ENCODE measurements at regions not wholly inside any gene's neighbourhood (a gene's known extent, or its start where the extent isn't known, plus 50 kb on each side); places are given as distances from the start of the nearest gene placed in this dataset.

DNA sequence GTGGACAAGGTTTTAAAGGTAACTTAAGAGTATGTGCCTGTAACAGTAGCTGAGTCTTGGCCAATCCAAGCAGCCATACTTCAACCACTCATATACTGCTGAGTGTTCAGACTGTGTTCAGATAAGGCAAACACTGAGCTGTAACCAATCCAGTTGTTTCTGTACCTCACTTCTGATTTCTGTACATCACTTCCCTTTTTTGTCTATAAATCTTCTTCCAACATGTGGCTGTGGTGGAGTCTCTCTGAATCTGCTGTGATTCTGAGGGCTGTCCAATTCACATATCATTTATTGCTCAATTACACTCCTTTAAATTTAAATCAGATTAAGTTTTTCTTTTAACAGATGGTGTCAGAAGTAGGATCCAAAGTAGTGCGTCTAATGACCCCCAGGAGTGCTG is 149.5 kb upstream of the PHF14 start:
- Mint-ChIP-seq H3K4me3 (no peak overlapping the region), H3K36me3 (ENCODE audit: low read depth) (no peaks in the 10 kb centered on the region), H3K4me1 (no peaks in the 10 kb centered on the region), H3K27me3 (ENCODE audit: insufficient read depth) (no peaks in the 10 kb centered on the region), H3K9me3 (no peaks in the 10 kb centered on the region), H3K27ac (no peak overlapping the region)
- no peak overlapping the region for H3K4me3 ChIP-seq (ENCODE audit: low read length)
- no peak overlapping the region for H3K9ac ChIP-seq (ENCODE audit: extremely low read depth, low read length, poor library complexity, severe bottlenecking)
- H3K27me3 ChIP-seq (ENCODE audit: control insufficient read depth, insufficient read depth, low read length, poor library complexity, severe bottlenecking) = no peaks in the 10 kb centered on the region
- TF ChIP-seq, protein P1, sequence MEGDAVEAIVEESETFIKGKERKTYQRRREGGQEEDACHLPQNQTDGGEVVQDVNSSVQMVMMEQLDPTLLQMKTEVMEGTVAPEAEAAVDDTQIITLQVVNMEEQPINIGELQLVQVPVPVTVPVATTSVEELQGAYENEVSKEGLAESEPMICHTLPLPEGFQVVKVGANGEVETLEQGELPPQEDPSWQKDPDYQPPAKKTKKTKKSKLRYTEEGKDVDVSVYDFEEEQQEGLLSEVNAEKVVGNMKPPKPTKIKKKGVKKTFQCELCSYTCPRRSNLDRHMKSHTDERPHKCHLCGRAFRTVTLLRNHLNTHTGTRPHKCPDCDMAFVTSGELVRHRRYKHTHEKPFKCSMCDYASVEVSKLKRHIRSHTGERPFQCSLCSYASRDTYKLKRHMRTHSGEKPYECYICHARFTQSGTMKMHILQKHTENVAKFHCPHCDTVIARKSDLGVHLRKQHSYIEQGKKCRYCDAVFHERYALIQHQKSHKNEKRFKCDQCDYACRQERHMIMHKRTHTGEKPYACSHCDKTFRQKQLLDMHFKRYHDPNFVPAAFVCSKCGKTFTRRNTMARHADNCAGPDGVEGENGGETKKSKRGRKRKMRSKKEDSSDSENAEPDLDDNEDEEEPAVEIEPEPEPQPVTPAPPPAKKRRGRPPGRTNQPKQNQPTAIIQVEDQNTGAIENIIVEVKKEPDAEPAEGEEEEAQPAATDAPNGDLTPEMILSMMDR (conservative IDR thresholded peaks at IDR 0.05) = no peak
- H3K27ac ChIP-seq (ENCODE audit: low read depth, low read length) = no peak overlapping the region
- no peaks in the 10 kb centered on the region for H3K9me3 ChIP-seq (ENCODE audit: control insufficient read depth, low read length)
- no peaks in the 10 kb centered on the region for H3K36me3 ChIP-seq (ENCODE audit: control insufficient read depth, insufficient read depth, low read length)
- DNase-seq = no peak
- 95% methylated on average over 1 of the region's 1 CpG; no CpG with 5 or more reads in 1 of the 2 experiments for WGBS, 2 experiments (ENCODE audit: insufficient coverage in 1 of 2, insufficient read length in 1 of 2)
- H3K4me1 ChIP-seq (ENCODE audit: control insufficient read depth, insufficient read depth, low read length) = no peaks in the 10 kb centered on the region

DNA sequence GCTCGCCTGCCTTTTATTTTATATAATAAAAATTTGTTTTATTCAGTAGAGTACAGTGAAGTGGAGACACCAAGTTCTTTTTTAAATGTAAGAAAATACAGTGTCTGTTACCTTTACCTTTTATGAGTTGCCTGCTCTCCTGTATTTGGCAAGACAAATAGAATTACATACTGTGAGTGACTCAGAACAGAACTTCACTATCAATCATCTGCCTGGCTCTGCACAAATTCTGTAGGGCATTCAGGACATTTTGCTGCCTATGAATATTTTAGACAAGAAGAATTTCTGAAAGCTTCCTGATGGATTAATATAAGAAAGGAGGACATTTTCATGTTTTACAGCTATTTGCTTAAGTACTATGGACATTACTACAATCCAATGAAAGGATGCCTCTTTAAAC is 135.4 kb upstream of the PHF14 start:
- H3K36me3 Mint-ChIP-seq (ENCODE audit: low read depth) = no peaks in the 10 kb centered on the region
- no CpG with 5 or more reads among the region's 1 CpG for WGBS, 2 experiments (ENCODE audit: insufficient coverage in 1 of 2, insufficient read length in 1 of 2)
- DNase-seq = no peak
- H3K36me3 ChIP-seq (ENCODE audit: control insufficient read depth, insufficient read depth, low read length) = no peaks in the 10 kb centered on the region
- no peaks in the 10 kb centered on the region for H3K9me3 ChIP-seq (ENCODE audit: control insufficient read depth, low read length)
- no peaks in the 10 kb centered on the region for H3K9me3 Mint-ChIP-seq
- TF ChIP-seq, protein P1 (conservative IDR thresholded peaks at IDR 0.05) = no peak
- no peaks in the 10 kb centered on the region for H3K27me3 Mint-ChIP-seq (ENCODE audit: insufficient read depth)
- H3K4me1 Mint-ChIP-seq = no peaks in the 10 kb centered on the region
- H3K4me3 ChIP-seq (ENCODE audit: low read length) = no peak overlapping the region
- no peaks in the 10 kb centered on the region for H3K27me3 ChIP-seq (ENCODE audit: control insufficient read depth, insufficient read depth, low read length, poor library complexity, severe bottlenecking)
- no peak overlapping the region for H3K27ac ChIP-seq (ENCODE audit: low read depth, low read length)
- no peak overlapping the region for H3K4me3 Mint-ChIP-seq
- H3K27ac Mint-ChIP-seq = no peak overlapping the region
- H3K4me1 ChIP-seq (ENCODE audit: control insufficient read depth, insufficient read depth, low read length) = no peaks in the 10 kb centered on the region
- no peak overlapping the region for H3K9ac ChIP-seq (ENCODE audit: extremely low read depth, low read length, poor library complexity, severe bottlenecking)

DNA sequence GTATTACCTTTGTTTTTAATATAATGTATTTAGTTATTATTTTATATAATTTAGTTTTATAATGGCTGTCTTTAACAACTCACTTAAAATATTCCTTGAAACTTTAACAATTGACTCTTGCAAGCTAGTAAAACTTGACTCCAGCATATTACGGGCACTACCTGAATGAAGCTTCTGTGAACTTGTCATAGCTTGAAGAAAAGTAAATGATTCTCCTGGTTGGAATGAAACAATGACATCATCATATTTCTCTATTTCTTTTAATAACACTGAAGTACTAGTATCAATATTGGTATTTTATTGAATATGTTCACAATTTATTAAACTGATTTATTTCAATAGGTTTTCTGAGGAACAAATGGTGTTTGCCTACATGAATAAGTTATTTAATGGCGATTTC is 128.4 kb upstream of the PHF14 start:
- H3K4me1 ChIP-seq (ENCODE audit: control insufficient read depth, insufficient read depth, low read length) = no peaks in the 10 kb centered on the region
- no peak overlapping the region for H3K9ac ChIP-seq (ENCODE audit: extremely low read depth, low read length, poor library complexity, severe bottlenecking)
- WGBS, 2 experiments (ENCODE audit: insufficient coverage in 1 of 2, insufficient read length in 1 of 2) = 70 to 72% methylated on average over 2 of the region's 2 CpGs
- no peak overlapping the region for H3K27ac Mint-ChIP-seq
- H3K4me3 ChIP-seq (ENCODE audit: low read length) = no peak overlapping the region
- H3K36me3 Mint-ChIP-seq (ENCODE audit: low read depth) = no peaks in the 10 kb centered on the region
- no peaks in the 10 kb centered on the region for H3K9me3 Mint-ChIP-seq
- no peaks in the 10 kb centered on the region for H3K9me3 ChIP-seq (ENCODE audit: control insufficient read depth, low read length)
- H3K27me3 ChIP-seq (ENCODE audit: control insufficient read depth, insufficient read depth, low read length, poor library complexity, severe bottlenecking) = no peaks in the 10 kb centered on the region
- TF ChIP-seq, protein P1 (conservative IDR thresholded peaks at IDR 0.05) = no peak
- no peaks in the 10 kb centered on the region for H3K36me3 ChIP-seq (ENCODE audit: control insufficient read depth, insufficient read depth, low read length)
- no peaks in the 10 kb centered on the region for H3K27me3 Mint-ChIP-seq (ENCODE audit: insufficient read depth)
- DNase-seq = no peak
- H3K4me1 Mint-ChIP-seq = no peaks in the 10 kb centered on the region
- H3K27ac ChIP-seq (ENCODE audit: low read depth, low read length) = no peak overlapping the region
- no peak overlapping the region for H3K4me3 Mint-ChIP-seq
